Type B pancreatic cell (in vitro differentiated cells): ENCODE measurements at regions not wholly inside any gene's neighbourhood (a gene's known extent, or its start where the extent isn't known, plus 50 kb on each side); places are given as distances from the start of the nearest gene placed in this dataset.

Experiments used
- DNase-seq: peaks from one replicate; pipeline ENCODE4 v3.0.0; 2021; ENCODE audit warnings: mixed read lengths; ENCODE audit not compliant: unreplicated experiment; ENCODE audit errors: extremely low spot score
- H3K27ac Mint-ChIP-seq: 2 replicates; pipeline ENCODE4 v1.8.0; 2021; ENCODE audit warnings: mild to moderate bottlenecking, mixed read lengths
- H3K27me3 Mint-ChIP-seq: 2 replicates; pipeline ENCODE4 v1.8.0; 2021; ENCODE audit warnings: mixed read lengths
- H3K36me3 Mint-ChIP-seq: 2 replicates; pipeline ENCODE4 v1.8.0; 2021; ENCODE audit warnings: mixed read lengths
- H3K4me1 Mint-ChIP-seq: one replicate; pipeline ENCODE4 v1.8.0; 2021; ENCODE audit warnings: mixed read lengths; ENCODE audit not compliant: unreplicated experiment
- H3K4me3 Mint-ChIP-seq: 2 replicates; pipeline ENCODE4 v1.8.0; 2021; ENCODE audit warnings: mild to moderate bottlenecking, mixed read lengths
- H3K9me3 Mint-ChIP-seq: 2 replicates; pipeline ENCODE4 v1.8.0; 2021; ENCODE audit warnings: mixed read lengths
- CTCF ChIP-seq: fragments of 200-600 bp; sonication (generic); conservative IDR thresholded peaks from 2 replicates; pipeline ENCODE4 v1.5.0; 2021; ENCODE audit warnings: antibody characterized with exemption, mild to moderate bottlenecking

- H3K4me1 Mint-ChIP-seq, result no peaks in the 10 kb centered on the region
- H3K36me3 Mint-ChIP-seq, result no peaks in the 10 kb centered on the region
- no peak for DNase-seq
- no peak overlapping the region for H3K4me3 Mint-ChIP-seq
- H3K9me3 Mint-ChIP-seq, result peaks cover 1% of the 10 kb centered on the region
- H3K27me3 Mint-ChIP-seq, result no peaks in the 10 kb centered on the region
- H3K27ac Mint-ChIP-seq, result no peak overlapping the region
- TF ChIP-seq CTCF, result no peak
These were observed 921.8 kb upstream of the INTU start for GRCh38 chr4:126710935-126711334.

DNA sequence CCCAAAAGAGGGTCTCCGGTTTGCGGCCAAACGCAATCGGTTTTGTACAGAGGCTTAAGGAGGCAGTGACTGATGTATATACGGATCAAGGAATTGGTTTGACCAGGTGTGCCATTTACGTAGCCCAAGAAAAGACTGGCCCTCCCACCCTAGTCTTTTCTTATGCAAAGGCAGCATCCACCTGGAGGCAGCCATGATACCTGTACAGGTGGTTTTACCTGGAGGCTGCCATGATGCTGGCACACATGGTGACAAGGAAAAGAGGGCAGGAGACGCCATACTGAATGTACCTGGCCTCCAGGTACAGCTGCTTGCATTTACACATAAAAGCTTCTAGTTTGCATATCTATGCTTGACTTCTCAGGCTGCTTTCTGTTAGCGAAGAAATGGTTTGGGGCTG, 917.7 kb upstream of the INTU start:
- H3K4me1 Mint-ChIP-seq, result peaks cover 7% of the 10 kb centered on the region
- no peaks in the 10 kb centered on the region for H3K36me3 Mint-ChIP-seq
- H3K27me3 Mint-ChIP-seq, result no peaks in the 10 kb centered on the region
- no peak overlapping the region for H3K4me3 Mint-ChIP-seq
- H3K27ac Mint-ChIP-seq, result no peak overlapping the region
- H3K9me3 Mint-ChIP-seq, result peaks cover 4% of the 10 kb centered on the region
- DNase-seq, result no peak
- no peak for TF ChIP-seq CTCF

DNA sequence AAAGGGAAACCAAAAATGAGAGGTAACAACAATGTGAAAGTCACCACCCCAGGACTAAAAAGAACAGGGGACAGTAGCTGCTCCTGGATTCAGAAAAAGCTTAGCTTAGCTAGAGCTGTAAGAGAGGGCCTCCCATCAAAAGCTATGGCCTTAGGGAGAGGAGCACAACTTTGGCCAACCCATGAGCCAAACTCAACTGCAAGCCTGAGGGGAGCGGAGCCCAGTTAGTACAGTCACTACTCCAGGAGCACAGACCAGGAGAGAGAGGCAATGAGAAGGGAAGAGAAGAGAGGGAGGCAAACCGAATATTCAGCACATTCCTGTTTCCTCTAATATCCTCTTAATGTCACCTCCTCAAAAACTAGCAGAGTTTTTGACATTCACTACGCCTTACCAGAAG, 917.1 kb upstream of the INTU start:
- no peak for TF ChIP-seq CTCF
- H3K4me3 Mint-ChIP-seq, result no peak overlapping the region
- no peaks in the 10 kb centered on the region for H3K36me3 Mint-ChIP-seq
- no peak overlapping the region for H3K27ac Mint-ChIP-seq
- H3K9me3 Mint-ChIP-seq, result peaks cover 4% of the 10 kb centered on the region
- H3K27me3 Mint-ChIP-seq, result no peaks in the 10 kb centered on the region
- no peak for DNase-seq
- H3K4me1 Mint-ChIP-seq, result peaks cover 7% of the 10 kb centered on the region

- H3K9me3 Mint-ChIP-seq, result peaks cover 4% of the 10 kb centered on the region
- no peak for DNase-seq
- no peak overlapping the region for H3K4me3 Mint-ChIP-seq
- H3K27me3 Mint-ChIP-seq, result no peaks in the 10 kb centered on the region
- H3K4me1 Mint-ChIP-seq, result peaks cover 7% of the 10 kb centered on the region
- TF ChIP-seq CTCF, result no peak
- H3K27ac Mint-ChIP-seq, result no peak overlapping the region
- no peaks in the 10 kb centered on the region for H3K36me3 Mint-ChIP-seq
These were observed 914.6 kb upstream of the INTU start for GRCh38 chr4:126718136-126718535.

DNA sequence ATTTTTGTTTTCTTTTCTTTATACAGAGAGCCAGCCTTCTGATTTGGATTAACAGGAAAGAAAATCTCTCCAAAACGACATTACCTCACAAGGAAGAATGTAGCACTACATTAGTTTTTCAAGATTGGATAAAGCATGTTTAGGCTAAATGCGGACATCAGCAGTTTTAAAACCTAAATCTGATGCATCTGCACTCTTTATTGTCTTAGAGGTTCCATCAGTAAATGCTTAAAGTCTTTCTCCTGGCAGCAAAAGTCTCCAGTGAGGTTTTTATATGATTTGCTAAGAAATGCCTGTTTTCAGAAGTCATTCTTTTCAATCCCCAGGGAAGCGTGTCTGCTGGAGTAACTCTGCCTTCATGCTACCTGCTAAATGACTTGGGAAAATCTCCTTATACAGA, 912.9 kb upstream of the INTU start:
- Mint-ChIP-seq H3K4me1 (peaks cover 14% of the 10 kb centered on the region), H3K27me3 (no peaks in the 10 kb centered on the region), H3K27ac (no peak overlapping the region), H3K9me3 (peaks cover 4% of the 10 kb centered on the region), H3K36me3 (no peaks in the 10 kb centered on the region), H3K4me3 (no peak overlapping the region)
- no peak for TF ChIP-seq CTCF
- no peak for DNase-seq

DNA sequence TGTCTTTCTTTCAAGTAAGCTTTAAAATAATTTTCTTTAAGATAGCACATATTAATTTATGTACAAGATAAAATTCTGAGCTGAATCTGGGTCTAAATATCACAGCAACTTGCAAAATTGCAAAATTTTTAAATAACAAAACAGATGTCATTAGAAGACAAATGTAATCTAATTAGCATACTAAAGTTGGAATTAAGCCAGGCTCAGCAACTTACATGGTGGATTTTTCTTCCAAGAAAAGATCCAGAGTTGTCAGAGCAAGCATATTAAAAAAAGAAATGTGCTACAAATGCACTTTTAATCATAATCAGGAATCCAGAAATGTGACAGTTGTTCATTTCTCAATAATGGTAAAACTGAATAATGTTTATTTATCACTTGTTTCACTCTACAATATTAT, 906.9 kb upstream of the INTU start:
- Mint-ChIP-seq H3K27me3 (no peaks in the 10 kb centered on the region), H3K9me3 (no peaks in the 10 kb centered on the region), H3K4me3 (no peak overlapping the region), H3K27ac (no peak overlapping the region), H3K4me1 (peaks cover 8% of the 10 kb centered on the region), H3K36me3 (no peaks in the 10 kb centered on the region)
- DNase-seq, result no peak
- TF ChIP-seq CTCF, result no peak
